Smooth muscle cell (in vitro differentiated cells): ENCODE measurements at regions not wholly inside any gene's neighbourhood (a gene's known extent, or its start where the extent isn't known, plus 50 kb on each side); places are given as distances from the start of the nearest gene placed in this dataset.
"Not testable (repeated sequence)": the region's sequence is repeated elsewhere in the genome, so short reads cannot be mapped to it uniquely, and the experiment has no call there.

ENCODE experiments used
- DNase-seq: peaks from one replicate; lab custom pipeline; 2025; ENCODE audit not compliant: unreplicated experiment; lab: John Stamatoyannopoulos, UW
- H2AFZ ChIP-seq: fragments of 200-600 bp; sonication (generic); 2 replicates; pipeline ENCODE4 v1.6.0; 2016; ENCODE audit warnings: antibody characterized with exemption, low read depth, mild to moderate bottlenecking
- H3F3A ChIP-seq: fragments of 200-600 bp; sonication (generic); 2 replicates; pipeline ENCODE4 v1.6.0; 2017; ENCODE audit warnings: antibody characterized with exemption, low read depth
- H3K27ac ChIP-seq: fragments of 200-600 bp; sonication (generic); 2 replicates; pipeline ENCODE4 v1.5.1; 2016; ENCODE audit warnings: low read depth, mild to moderate bottlenecking
- H3K27me3 ChIP-seq: fragments of 200-600 bp; sonication (generic); 2 replicates; pipeline ENCODE4 v1.6.1; 2016; ENCODE audit warnings: low read depth, mild to moderate bottlenecking
- H3K36me3 ChIP-seq: fragments of 200-600 bp; sonication (generic); 2 replicates; pipeline ENCODE4 v1.5.1; 2016; ENCODE audit warnings: low read depth
- H3K4me1 ChIP-seq: fragments of 200-600 bp; sonication (generic); 2 replicates; pipeline ENCODE4 v1.5.1; 2016; ENCODE audit warnings: low read depth
- H3K4me2 ChIP-seq: fragments of 200-600 bp; sonication (generic); 2 replicates; pipeline ENCODE4 v1.6.0; 2016; ENCODE audit warnings: mild to moderate bottlenecking
- H3K4me3 ChIP-seq: fragments of 200-600 bp; sonication (generic); 2 replicates; pipeline ENCODE4 v1.5.1; 2016; ENCODE audit warnings: mild to moderate bottlenecking
- H3K79me2 ChIP-seq: fragments of 200-600 bp; sonication (generic); 2 replicates; pipeline ENCODE4 v1.6.0; 2016; ENCODE audit warnings: low read depth, mild to moderate bottlenecking
- H3K9ac ChIP-seq: fragments of 200-600 bp; sonication (generic); 2 replicates; pipeline ENCODE4 v1.6.0; 2016; ENCODE audit warnings: low read depth
- H3K9me3 ChIP-seq: fragments of 200-600 bp; sonication (generic); replicated peaks from 2 replicates; pipeline ENCODE4 v1.5.1; 2016; ENCODE audit warnings: low read depth
- H4K20me1 ChIP-seq: fragments of 200-600 bp; sonication (generic); 2 replicates; pipeline ENCODE4 v1.6.0; 2016; ENCODE audit warnings: low read depth
- WGBS: methylation state at CpG from one replicate; pipeline ENCODE4 v1.1.7; 2016; ENCODE audit warnings: low lambda C conversion rate; 5-methylcytosine and 5-hydroxymethylcytosine counted together
- TF ChIP-seq, protein P1 (sequence below): fragments of 200-600 bp; sonication (generic); IDR thresholded peaks from 2 replicates; pipeline ENCODE4 v1.5.1; 2017; ENCODE audit warnings: borderline replicate concordance, mild to moderate bottlenecking, antibody characterized with exemption; ENCODE audit not compliant: insufficient read depth, poor library complexity, severe bottlenecking

DNA sequence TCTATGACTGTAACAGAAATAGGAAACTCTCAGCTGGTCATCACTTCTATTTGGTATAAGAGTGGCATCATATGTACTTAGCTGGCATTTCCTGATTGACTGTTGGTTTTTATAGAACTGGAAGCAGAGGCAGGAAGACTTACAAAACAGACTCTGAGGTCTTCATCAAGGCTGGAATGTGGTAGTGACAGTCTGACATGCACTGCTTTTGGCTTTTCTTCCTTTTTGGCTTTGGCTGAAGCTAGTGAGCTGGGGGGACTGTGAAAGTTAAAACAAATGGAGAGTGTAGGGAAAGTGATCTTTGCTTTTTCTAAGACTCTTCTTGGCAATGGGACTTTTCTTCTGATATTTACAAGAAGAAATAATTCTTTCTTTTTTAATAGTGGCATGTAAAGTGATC is 121.1 kb upstream of the SLC4A4 start:
- DNase-seq = no peak
- TF ChIP-seq, protein P1, sequence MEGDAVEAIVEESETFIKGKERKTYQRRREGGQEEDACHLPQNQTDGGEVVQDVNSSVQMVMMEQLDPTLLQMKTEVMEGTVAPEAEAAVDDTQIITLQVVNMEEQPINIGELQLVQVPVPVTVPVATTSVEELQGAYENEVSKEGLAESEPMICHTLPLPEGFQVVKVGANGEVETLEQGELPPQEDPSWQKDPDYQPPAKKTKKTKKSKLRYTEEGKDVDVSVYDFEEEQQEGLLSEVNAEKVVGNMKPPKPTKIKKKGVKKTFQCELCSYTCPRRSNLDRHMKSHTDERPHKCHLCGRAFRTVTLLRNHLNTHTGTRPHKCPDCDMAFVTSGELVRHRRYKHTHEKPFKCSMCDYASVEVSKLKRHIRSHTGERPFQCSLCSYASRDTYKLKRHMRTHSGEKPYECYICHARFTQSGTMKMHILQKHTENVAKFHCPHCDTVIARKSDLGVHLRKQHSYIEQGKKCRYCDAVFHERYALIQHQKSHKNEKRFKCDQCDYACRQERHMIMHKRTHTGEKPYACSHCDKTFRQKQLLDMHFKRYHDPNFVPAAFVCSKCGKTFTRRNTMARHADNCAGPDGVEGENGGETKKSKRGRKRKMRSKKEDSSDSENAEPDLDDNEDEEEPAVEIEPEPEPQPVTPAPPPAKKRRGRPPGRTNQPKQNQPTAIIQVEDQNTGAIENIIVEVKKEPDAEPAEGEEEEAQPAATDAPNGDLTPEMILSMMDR = no peak
- H3K4me2 ChIP-seq = no peak overlapping the region

DNA sequence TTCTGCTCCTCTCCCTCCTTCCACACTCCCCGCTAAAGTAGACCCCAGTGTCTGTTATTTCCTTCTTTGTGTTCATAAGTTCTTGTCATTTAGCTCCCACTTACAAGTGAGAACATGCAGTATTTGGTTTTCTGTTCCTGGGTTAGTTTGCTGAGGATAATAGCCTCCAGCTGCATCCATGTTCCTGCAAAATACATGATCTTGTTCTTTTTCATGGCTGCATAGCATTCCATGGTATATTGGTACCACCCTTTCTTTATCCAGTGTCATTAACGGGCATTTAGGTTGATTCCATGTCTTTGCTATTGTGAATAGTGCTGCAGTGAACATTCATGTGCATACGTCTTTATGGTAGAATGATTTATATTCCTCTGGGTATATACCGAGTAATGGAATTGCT is 118.0 kb upstream of the SLC4A4 start:
- H3K9ac ChIP-seq, H3K27me3 ChIP-seq, H4K20me1 ChIP-seq, H3K27ac ChIP-seq, DNase-seq, H3K36me3 ChIP-seq, H3K4me2 ChIP-seq, H3K79me2 ChIP-seq, H3F3A ChIP-seq, H3K4me1 ChIP-seq, H3K9me3 ChIP-seq, H3K4me3 ChIP-seq, H2AFZ ChIP-seq: not testable (repeated sequence)
- WGBS = 95% methylated on average over 4 of the region's 4 CpGs

More for the DNA sequence above, 121.1 kb upstream of the SLC4A4 start:
- H2AFZ ChIP-seq = no peak overlapping the region
- no peaks in the 10 kb centered on the region for H3K9me3 ChIP-seq
- H3K36me3 ChIP-seq = no peaks in the 10 kb centered on the region
- H3K4me1 ChIP-seq = no peaks in the 10 kb centered on the region
- no peaks in the 10 kb centered on the region for H3K79me2 ChIP-seq
- no peaks in the 10 kb centered on the region for H4K20me1 ChIP-seq
- no peak overlapping the region for H3K9ac ChIP-seq
- no peak overlapping the region for H3K4me3 ChIP-seq
- no peak overlapping the region for H3K27ac ChIP-seq
- H3F3A ChIP-seq = no peaks in the 10 kb centered on the region
- no peaks in the 10 kb centered on the region for H3K27me3 ChIP-seq

DNA sequence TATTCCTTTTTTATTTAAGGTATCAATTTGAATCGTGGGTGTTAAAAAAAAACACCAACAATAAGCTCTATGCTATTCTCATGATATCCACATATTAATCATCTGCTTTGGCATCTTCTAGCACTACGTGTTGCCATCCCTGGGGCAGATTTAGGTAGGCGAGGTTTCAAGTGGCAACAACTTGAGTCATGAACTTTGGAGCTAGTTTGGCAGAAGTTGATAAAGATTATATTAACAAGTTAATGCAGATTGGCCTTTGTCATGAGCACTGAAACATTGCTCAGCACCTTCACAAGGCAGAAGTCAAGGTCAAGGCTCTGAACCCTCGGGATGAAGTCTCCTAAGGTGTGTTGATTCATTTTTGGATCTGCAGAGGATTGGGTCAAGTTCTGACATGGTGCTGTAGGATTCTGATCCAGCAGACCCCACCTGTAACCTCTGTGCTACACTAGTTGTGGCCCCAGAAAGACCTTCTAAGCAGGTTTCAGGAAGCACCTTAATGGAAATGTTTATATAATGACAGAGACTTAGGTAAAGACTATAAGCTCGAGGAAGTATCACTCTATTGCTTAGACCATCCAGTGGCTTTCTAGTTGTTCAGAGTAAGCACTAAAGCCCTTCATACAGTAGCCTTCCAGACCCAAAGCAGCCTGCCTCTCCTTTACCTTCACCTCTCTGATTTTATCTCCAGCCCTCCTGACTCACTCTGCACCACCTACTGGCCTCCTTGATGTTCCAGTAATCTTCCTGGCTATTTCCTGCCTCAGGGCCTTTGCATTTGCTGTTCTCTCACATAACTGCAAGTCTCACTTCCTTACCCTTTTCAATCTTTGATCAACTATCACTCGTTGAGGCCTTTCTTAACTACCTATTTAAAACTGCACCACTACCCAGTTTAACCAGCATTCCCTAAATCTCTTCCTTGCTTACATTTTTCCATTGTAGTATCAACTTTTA is 117.0 kb upstream of the SLC4A4 start:
- H3K79me2 ChIP-seq = no peaks in the 10 kb centered on the region
- 93% methylated on average over 6 of the region's 6 CpGs for WGBS

DNA sequence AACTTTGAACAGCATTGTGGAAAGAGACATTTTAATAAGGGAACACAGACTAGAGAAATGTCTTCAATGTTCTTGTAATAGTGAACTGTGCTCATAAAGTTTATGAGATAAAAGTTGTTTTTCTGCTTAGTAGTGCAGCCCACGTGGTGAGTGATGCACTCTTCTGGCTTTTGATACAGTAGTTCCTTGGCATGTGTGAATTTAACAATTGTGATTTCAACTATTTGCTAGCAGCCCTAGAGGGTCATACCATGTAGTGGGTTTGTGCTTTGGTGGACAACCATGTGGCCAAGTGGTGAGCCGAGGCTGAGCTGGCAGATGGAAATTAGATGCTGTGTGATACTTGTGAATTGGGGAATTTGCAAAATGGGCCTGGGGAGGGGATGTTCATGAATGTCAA is 116.2 kb upstream of the SLC4A4 start:
- Histone ChIP-seq H3K27ac (no peak overlapping the region), H3K9me3 (no peaks in the 10 kb centered on the region), H3K9ac (no peak overlapping the region), H3K4me3 (no peak overlapping the region), H3K79me2 (no peaks in the 10 kb centered on the region), H3K4me2 (no peak overlapping the region), H3K36me3 (no peaks in the 10 kb centered on the region), H2AFZ (no peak overlapping the region), H4K20me1 (no peaks in the 10 kb centered on the region), H3K4me1 (no peaks in the 10 kb centered on the region), H3F3A (no peaks in the 10 kb centered on the region), H3K27me3 (no peaks in the 10 kb centered on the region)
- WGBS = 73% methylated on average over 2 of the region's 2 CpGs
- DNase-seq = no peak
- TF ChIP-seq, protein P1 = no peak

More for the DNA sequence above, 117.0 kb upstream of the SLC4A4 start:
- no peaks in the 10 kb centered on the region for H4K20me1 ChIP-seq
- H3K36me3 ChIP-seq = no peaks in the 10 kb centered on the region
- no peak overlapping the region for H3K9ac ChIP-seq
- H3F3A ChIP-seq = no peaks in the 10 kb centered on the region
- H3K4me1 ChIP-seq = no peaks in the 10 kb centered on the region
- H3K9me3 ChIP-seq = no peaks in the 10 kb centered on the region
- H3K27ac ChIP-seq = no peak overlapping the region
- no peak overlapping the region for H3K4me2 ChIP-seq
- TF ChIP-seq, protein P1 = no peak
- DNase-seq = no peak
- no peaks in the 10 kb centered on the region for H3K27me3 ChIP-seq
- H2AFZ ChIP-seq = no peak overlapping the region
- no peak overlapping the region for H3K4me3 ChIP-seq
